ENCODE measurements at regions not wholly inside any gene's neighbourhood (a gene's known extent, or its start where the extent isn't known, plus 50 kb on each side); places are given as distances from the start of the nearest gene placed in this dataset.

GRCh38 chr4:135948797-135949196 is 1583.5 kb downstream of the PCDH18 start:
- TF ChIP-seq CTCF (IDR thresholded peaks at IDR 0.05) (no peak), POLR2A (IDR thresholded peaks at IDR 0.05) (no peak)

Measured in stomach (tissue), 4 donors.